GM23338 (cell line): ENCODE measurements at regions not wholly inside any gene's neighbourhood (a gene's known extent, or its start where the extent isn't known, plus 50 kb on each side); places are given as distances from the start of the nearest gene placed in this dataset.

Experiments
- ETS1 ChIP-seq: IDR thresholded peaks from 2 replicates; pipeline ENCODE4 v1.6.1; 2016; ENCODE audit warnings: antibody characterized with exemption
- EZH2phosphoT487 ChIP-seq: fragments of 200-600 bp; sonication (generic); IDR thresholded peaks from one replicate; pipeline ENCODE4 v1.8.1; 2018; ENCODE audit warnings: antibody characterized with exemption; ENCODE audit not compliant: unreplicated experiment
- ZNF462 ChIP-seq: fragments of 250-450 bp; sonication (Bioruptor Pico); IDR thresholded peaks from 2 replicates; pipeline ENCODE4 v1.5.0; 2020; ENCODE audit warnings: mild to moderate bottlenecking, moderate library complexity
- TF ChIP-seq, protein P1 (sequence below), 2 experiments: fragments of 200-600 bp in 1 of 2; sonication (generic) in 1 of 2; conservative IDR thresholded peaks; 2 replicates each; pipeline versions ENCODE4 v1.5.1 to v1.6.1; 2016 to 2017; ENCODE audit warnings: antibody characterized with exemption in 2 of 2, low read depth in 2 of 2, mild to moderate bottlenecking in 2 of 2, moderate library complexity in 1 of 2

GRCh38 chr14:97065305-97066067 lies 268.3 kb downstream of the VRK1 start (continued):
- no peak for TF ChIP-seq ETS1
- no peak for TF ChIP-seq EZH2phosphoT487
- TF ChIP-seq ZNF462 (CRISPR knock-in tag): no peak
- TF ChIP-seq, protein P1, sequence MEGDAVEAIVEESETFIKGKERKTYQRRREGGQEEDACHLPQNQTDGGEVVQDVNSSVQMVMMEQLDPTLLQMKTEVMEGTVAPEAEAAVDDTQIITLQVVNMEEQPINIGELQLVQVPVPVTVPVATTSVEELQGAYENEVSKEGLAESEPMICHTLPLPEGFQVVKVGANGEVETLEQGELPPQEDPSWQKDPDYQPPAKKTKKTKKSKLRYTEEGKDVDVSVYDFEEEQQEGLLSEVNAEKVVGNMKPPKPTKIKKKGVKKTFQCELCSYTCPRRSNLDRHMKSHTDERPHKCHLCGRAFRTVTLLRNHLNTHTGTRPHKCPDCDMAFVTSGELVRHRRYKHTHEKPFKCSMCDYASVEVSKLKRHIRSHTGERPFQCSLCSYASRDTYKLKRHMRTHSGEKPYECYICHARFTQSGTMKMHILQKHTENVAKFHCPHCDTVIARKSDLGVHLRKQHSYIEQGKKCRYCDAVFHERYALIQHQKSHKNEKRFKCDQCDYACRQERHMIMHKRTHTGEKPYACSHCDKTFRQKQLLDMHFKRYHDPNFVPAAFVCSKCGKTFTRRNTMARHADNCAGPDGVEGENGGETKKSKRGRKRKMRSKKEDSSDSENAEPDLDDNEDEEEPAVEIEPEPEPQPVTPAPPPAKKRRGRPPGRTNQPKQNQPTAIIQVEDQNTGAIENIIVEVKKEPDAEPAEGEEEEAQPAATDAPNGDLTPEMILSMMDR (conservative IDR thresholded peaks at IDR 0.05; ENCODE audit: low read depth in 2 of 2): no peak
